SK-N-SH (cell line): ENCODE measurements at regions not wholly inside any gene's neighbourhood (a gene's known extent, or its start where the extent isn't known, plus 50 kb on each side); places are given as distances from the start of the nearest gene placed in this dataset.

Experiments used
- CTCF ChIA-PET: fragments of 300-600, 350-600 bp; formaldehyde crosslinking; extraction: SDS; loops from one replicate; lab custom pipeline; 2021; lab: Yijun Ruan, JAX
- POLR2A ChIA-PET: fragments of 350-600 bp; sonication (Branson Sonifier 250); formaldehyde crosslinking; extraction: SDS; loops from one replicate; lab custom pipeline; 2020; ENCODE audit warnings: antibody characterized with exemption, inconsistent platforms; lab: Yijun Ruan, JAX
- DNase-seq: peaks from one replicate; pipeline ENCODE4 v3.0.0; 2012
- H2AFZ ChIP-seq: fragments of 200-600 bp; sonication (generic); 2 replicates; pipeline ENCODE4 v1.8.1; 2016; ENCODE audit warnings: antibody characterized with exemption, mild to moderate bottlenecking, low read depth
- H3F3A ChIP-seq: fragments of 200-600 bp; sonication (generic); replicated peaks from 2 replicates; pipeline ENCODE3; 2016; ENCODE audit warnings: antibody characterized with exemption, mild to moderate bottlenecking; ENCODE audit not compliant: insufficient read depth
- H3K27ac ChIP-seq, 2 experiments: fragments of 200-500 bp in 1 of 2; fragments of 200-600 bp in 1 of 2; sonication (Bioruptor generic) in 1 of 2; sonication (generic), shearing (Covaris generic) in 1 of 2; 2 replicates each; pipeline versions ENCODE4 v1.5.1 to v1.6.1; 2014 to 2016; ENCODE audit warnings: low read depth in 2 of 2, inconsistent platforms in 1 of 2, low read length in 1 of 2, mild to moderate bottlenecking in 1 of 2, mixed read lengths in 1 of 2
- H3K27me3 ChIP-seq: fragments of 200-600 bp; sonication (generic), shearing (Covaris generic); 2 replicates; pipeline ENCODE4 v1.6.1; 2016; ENCODE audit warnings: mixed run types; ENCODE audit not compliant: insufficient read depth
- H3K36me3 ChIP-seq, 2 experiments: fragments of 200-500 bp in 1 of 2; fragments of 200-600 bp in 1 of 2; sonication (Bioruptor generic) in 1 of 2; sonication (generic) in 1 of 2; replicated peaks in 1 of 2; 2 replicates each; pipeline versions ENCODE3 to v1.5.1; 2014 to 2016; ENCODE audit warnings: low read length in 1 of 2, mild to moderate bottlenecking in 1 of 2; ENCODE audit not compliant: insufficient read depth in 2 of 2, control insufficient read depth in 1 of 2
- H3K4me1 ChIP-seq, 2 experiments: fragments of 200-500 bp in 1 of 2; fragments of 200-600 bp in 1 of 2; sonication (Bioruptor generic) in 1 of 2; sonication (generic), shearing (Covaris generic) in 1 of 2; 2 replicates each; pipeline versions ENCODE4 v1.5.1 to v1.6.1; 2014 to 2016; ENCODE audit warnings: low read depth in 1 of 2, low read length in 1 of 2, mixed run types in 1 of 2; ENCODE audit not compliant: insufficient read depth in 2 of 2, control insufficient read depth in 1 of 2
- H3K4me2 ChIP-seq: fragments of 200-600 bp; sonication (generic), shearing (Covaris generic); 2 replicates; pipeline ENCODE4 v1.6.1; 2017; ENCODE audit warnings: mixed run types
- H3K4me3 ChIP-seq, 2 experiments: fragments of 200-500 bp in 1 of 2; fragments of 200-600 bp in 1 of 2; sonication (Bioruptor generic) in 1 of 2; sonication (generic), shearing (Covaris generic) in 1 of 2; 2 replicates each; pipeline versions ENCODE4 v1.5.1 to v1.8.1; 2014 to 2016; ENCODE audit warnings: low read depth in 2 of 2, inconsistent platforms in 1 of 2, low read length in 1 of 2, mild to moderate bottlenecking in 1 of 2, mixed read lengths in 1 of 2, moderate library complexity in 1 of 2
- H3K79me2 ChIP-seq: fragments of 200-600 bp; sonication (generic); 2 replicates; pipeline ENCODE4 v1.8.1; 2017; ENCODE audit warnings: mild to moderate bottlenecking; ENCODE audit not compliant: insufficient read depth
- H3K9ac ChIP-seq: fragments of 200-600 bp; sonication (generic); 2 replicates; pipeline ENCODE4 v1.6.1; 2017; ENCODE audit warnings: mixed run types
- H3K9me2 ChIP-seq: fragments of 200-600 bp; sonication (generic); 2 replicates; pipeline ENCODE4 v1.6.1; 2017; ENCODE audit warnings: mixed run types
- H3K9me3 ChIP-seq: fragments of 200-600 bp; sonication (generic); 2 replicates; pipeline ENCODE4 v1.6.1; 2017; ENCODE audit warnings: mixed run types, mild to moderate bottlenecking, moderate library complexity
- H4K20me1 ChIP-seq: fragments of 200-600 bp; sonication (generic); 2 replicates; pipeline ENCODE4 v1.6.1; 2017; ENCODE audit warnings: mild to moderate bottlenecking, mixed run types; ENCODE audit not compliant: insufficient read depth
- EP300 ChIP-seq, 2 experiments: IDR thresholded peaks; 2 replicates each; pipeline versions ENCODE4 v1.4.0 to v1.6.1; 2012; ENCODE audit warnings: borderline replicate concordance in 1 of 2, low read depth in 1 of 2, low read length in 1 of 2
- EZH2phosphoT487 ChIP-seq: fragments of 200-600 bp; sonication (generic); IDR thresholded peaks from 2 replicates; pipeline ENCODE4 v1.6.1; 2017; ENCODE audit warnings: low read depth, mixed run types, mild to moderate bottlenecking, antibody characterized with exemption, moderate library complexity, borderline replicate concordance
- FOXJ3 ChIP-seq: sonication (generic); formaldehyde crosslinking; IDR thresholded peaks from 2 replicates; pipeline ENCODE4 v1.5.1; 2020; ENCODE audit warnings: mild to moderate bottlenecking, missing genetic modification reagents
- GATA2 ChIP-seq: sonication (generic); formaldehyde crosslinking; IDR thresholded peaks from 2 replicates; pipeline ENCODE4 v1.5.0; 2020; ENCODE audit warnings: mild to moderate bottlenecking, missing genetic modification reagents
- JUND ChIP-seq: IDR thresholded peaks from 2 replicates; pipeline ENCODE4 v1.4.0; 2012
- MAX ChIP-seq: IDR thresholded peaks from 2 replicates; pipeline ENCODE4 v1.4.0; 2012; ENCODE audit warnings: low read depth
- MEF2A ChIP-seq: IDR thresholded peaks from 2 replicates; pipeline ENCODE4 v1.4.0; 2012; ENCODE audit warnings: low read depth, borderline replicate concordance
- NFIC ChIP-seq: IDR thresholded peaks from 2 replicates; pipeline ENCODE4 v1.4.0; 2012; ENCODE audit warnings: borderline replicate concordance
- NRF1 ChIP-seq: IDR thresholded peaks from 2 replicates; pipeline ENCODE4 v1.6.1; 2012; ENCODE audit warnings: low read depth, mild to moderate bottlenecking, low read length
- POLR2AphosphoS5 ChIP-seq: IDR thresholded peaks from 2 replicates; pipeline ENCODE4 v1.6.1; 2012; ENCODE audit warnings: low read depth, low read length
- RAD21 ChIP-seq: IDR thresholded peaks from 2 replicates; pipeline ENCODE4 v1.6.1; 2012; ENCODE audit warnings: mild to moderate bottlenecking, low read length
- REST ChIP-seq: IDR thresholded peaks from 2 replicates; pipeline ENCODE4 v1.6.1; 2012; ENCODE audit warnings: mild to moderate bottlenecking, low read depth, low read length, moderate library complexity
- RFX5 ChIP-seq: IDR thresholded peaks from 2 replicates; pipeline ENCODE4 v1.6.1; 2012; ENCODE audit warnings: mild to moderate bottlenecking, improper control_type of control experiment, low read length
- SIN3A ChIP-seq: IDR thresholded peaks from 2 replicates; pipeline ENCODE4 v1.6.1; 2012; ENCODE audit warnings: low read depth, mild to moderate bottlenecking, low read length, moderate library complexity, borderline replicate concordance
- SMC3 ChIP-seq: IDR thresholded peaks from 2 replicates; pipeline ENCODE4 v1.6.1; 2012; ENCODE audit warnings: low read depth, low read length, improper control_type of control experiment
- TAF1 ChIP-seq: IDR thresholded peaks from 2 replicates; pipeline ENCODE4 v1.6.1; 2012; ENCODE audit warnings: low read depth, mild to moderate bottlenecking, low read length, moderate library complexity, borderline replicate concordance
- TEAD4 ChIP-seq: IDR thresholded peaks from 2 replicates; pipeline ENCODE4 v1.4.0; 2012; ENCODE audit warnings: mild to moderate bottlenecking, borderline replicate concordance; ENCODE audit not compliant: insufficient read depth
- YY1 ChIP-seq: IDR thresholded peaks from 2 replicates; pipeline ENCODE4 v1.4.0; 2012; ENCODE audit warnings: low read depth, mild to moderate bottlenecking
- WGBS: methylation state at CpG from one replicate; pipeline ENCODE4 v1.1.6; 2017; ENCODE audit warnings: low lambda C conversion rate; 5-methylcytosine and 5-hydroxymethylcytosine counted together
- TF ChIP-seq, protein P1 (sequence below): fragments of 150-350 bp; IDR thresholded peaks from 2 replicates; pipeline ENCODE4 v1.6.1; 2017; ENCODE audit warnings: antibody characterized with exemption, low read length, low read depth, borderline replicate concordance
- TF ChIP-seq, protein P2 (sequence below): IDR thresholded peaks from 2 replicates; pipeline ENCODE4 v1.4.0; 2012; ENCODE audit warnings: low read depth, borderline replicate concordance

GRCh38 chr13:90320664-90321063 lies 1026.8 kb upstream of the MIR17HG start:
- H3K9me2 ChIP-seq: no peaks in the 10 kb centered on the region
- no peaks in the 10 kb centered on the region for H3K36me3 ChIP-seq
- ChIA-PET POLR2A (no interaction called here), CTCF (no interaction called here)
- H3K79me2 ChIP-seq: no peaks in the 10 kb centered on the region
- no peak overlapping the region for H3K4me2 ChIP-seq
- H3K4me3 ChIP-seq: no peak overlapping the region
- no peak overlapping the region for H2AFZ ChIP-seq
- TF ChIP-seq, protein P1, sequence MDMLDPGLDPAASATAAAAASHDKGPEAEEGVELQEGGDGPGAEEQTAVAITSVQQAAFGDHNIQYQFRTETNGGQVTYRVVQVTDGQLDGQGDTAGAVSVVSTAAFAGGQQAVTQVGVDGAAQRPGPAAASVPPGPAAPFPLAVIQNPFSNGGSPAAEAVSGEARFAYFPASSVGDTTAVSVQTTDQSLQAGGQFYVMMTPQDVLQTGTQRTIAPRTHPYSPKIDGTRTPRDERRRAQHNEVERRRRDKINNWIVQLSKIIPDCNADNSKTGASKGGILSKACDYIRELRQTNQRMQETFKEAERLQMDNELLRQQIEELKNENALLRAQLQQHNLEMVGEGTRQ: no peak
- TF ChIP-seq, protein P2, sequence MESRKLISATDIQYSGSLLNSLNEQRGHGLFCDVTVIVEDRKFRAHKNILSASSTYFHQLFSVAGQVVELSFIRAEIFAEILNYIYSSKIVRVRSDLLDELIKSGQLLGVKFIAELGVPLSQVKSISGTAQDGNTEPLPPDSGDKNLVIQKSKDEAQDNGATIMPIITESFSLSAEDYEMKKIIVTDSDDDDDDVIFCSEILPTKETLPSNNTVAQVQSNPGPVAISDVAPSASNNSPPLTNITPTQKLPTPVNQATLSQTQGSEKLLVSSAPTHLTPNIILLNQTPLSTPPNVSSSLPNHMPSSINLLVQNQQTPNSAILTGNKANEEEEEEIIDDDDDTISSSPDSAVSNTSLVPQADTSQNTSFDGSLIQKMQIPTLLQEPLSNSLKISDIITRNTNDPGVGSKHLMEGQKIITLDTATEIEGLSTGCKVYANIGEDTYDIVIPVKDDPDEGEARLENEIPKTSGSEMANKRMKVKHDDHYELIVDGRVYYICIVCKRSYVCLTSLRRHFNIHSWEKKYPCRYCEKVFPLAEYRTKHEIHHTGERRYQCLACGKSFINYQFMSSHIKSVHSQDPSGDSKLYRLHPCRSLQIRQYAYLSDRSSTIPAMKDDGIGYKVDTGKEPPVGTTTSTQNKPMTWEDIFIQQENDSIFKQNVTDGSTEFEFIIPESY: no peak
- TF ChIP-seq NRF1: no peak
- TF ChIP-seq POLR2AphosphoS5: no peak
- TF ChIP-seq RFX5: no peak
- no peak for TF ChIP-seq RAD21
- TF ChIP-seq EP300 (IDR thresholded peaks at IDR 0.05; ENCODE audit: borderline replicate concordance in 1 of 2, low read depth in 1 of 2, low read length in 1 of 2): no peak
- no peak for TF ChIP-seq SIN3A
- TF ChIP-seq SMC3: no peak
- no peak for TF ChIP-seq GATA2 (CRISPR knock-in tag)
- no peak for TF ChIP-seq TAF1
- H3K9me3 ChIP-seq: no peaks in the 10 kb centered on the region
- WGBS: 74% methylated on average over 4 of the region's 4 CpGs
- H3K27ac ChIP-seq: no peak overlapping the region
- no peaks in the 10 kb centered on the region for H3F3A ChIP-seq
- H3K27me3 ChIP-seq: no peaks in the 10 kb centered on the region
- no peak overlapping the region for H3K9ac ChIP-seq
- H4K20me1 ChIP-seq: no peaks in the 10 kb centered on the region
- H3K4me1 ChIP-seq: no peaks in the 10 kb centered on the region
- DNase-seq: no peak

GRCh38 chr13:90321281-90321931 lies 1026.1 kb upstream of the MIR17HG start:
- no peaks in the 10 kb centered on the region for H3K27me3 ChIP-seq
- H3K4me1 ChIP-seq: no peaks in the 10 kb centered on the region
- no peak overlapping the region for H3K27ac ChIP-seq
- no peak overlapping the region for H3K4me2 ChIP-seq
- H3K9me3 ChIP-seq: no peaks in the 10 kb centered on the region
- no peak overlapping the region for H2AFZ ChIP-seq
- ChIA-PET POLR2A (no interaction called here), CTCF (no interaction called here)
- H3K36me3 ChIP-seq: no peaks in the 10 kb centered on the region
- 74% methylated on average over 9 of the region's 9 CpGs for WGBS
- no peaks in the 10 kb centered on the region for H3K79me2 ChIP-seq
- no peak overlapping the region for H3K9ac ChIP-seq
- H4K20me1 ChIP-seq: no peaks in the 10 kb centered on the region
- H3K4me3 ChIP-seq: no peak overlapping the region
- DNase-seq: no peak
- H3F3A ChIP-seq: no peaks in the 10 kb centered on the region
- H3K9me2 ChIP-seq: no peaks in the 10 kb centered on the region; the same call in 1 of the 2 replicates
- TF ChIP-seq REST (no peak), EZH2phosphoT487 (no peak), EP300 (IDR thresholded peaks at IDR 0.05; ENCODE audit: borderline replicate concordance in 1 of 2, low read depth in 1 of 2, low read length in 1 of 2) (no peak), NFIC (no peak), FOXJ3 (no peak), MEF2A (no peak), TEAD4 (no peak), JUND (no peak), SMC3 (no peak), YY1 (no peak), MAX (no peak)
- TF ChIP-seq, protein P1: no peak
